ENCODE measurements at regions not wholly inside any gene's neighbourhood (a gene's known extent, or its start where the extent isn't known, plus 50 kb on each side); places are given as distances from the start of the nearest gene placed in this dataset.

GRCh38 chr3:69474186-69474585, 88.3 kb upstream of the FRMD4B start:
- 45% methylated on average over 1 of the region's 1 CpG for WGBS (ENCODE audit: insufficient coverage, insufficient replicate concordance, low lambda C conversion rate, missing lambda C conversion rate)
- POLR2A ChIA-PET: no interaction called here
- BruUV-seq (replicated peaks): no TSS peak
- CTCF ChIA-PET: no interaction called here
- H3K36me3 ChIP-seq (ENCODE audit: control insufficient read depth in 2 of 2, insufficient read depth in 2 of 2, low read length in 1 of 2): no peaks in the 10 kb centered on the region
- no peaks in the 10 kb centered on the region for H3K9me3 ChIP-seq (replicated peaks; ENCODE audit: control insufficient read depth, insufficient read depth, low read length)
- H2AFZ ChIP-seq (ENCODE audit: control insufficient read depth, low read depth, low read length): no peak overlapping the region
- no peak overlapping the region for H3K9ac ChIP-seq (ENCODE audit: control insufficient read depth, insufficient read depth, low read length)
- no peak for FAIRE-seq
- TF ChIP-seq ZNF687 (IDR thresholded peaks at IDR 0.05) (no peak), SPI1 (IDR thresholded peaks at IDR 0.05; ENCODE audit: borderline replicate concordance, insufficient read depth, low read depth, low read length) (peak; percentile 32; the same call in 1 of the 2 replicates)
- ATAC-seq: no peak
- RAD21 ChIA-PET (ENCODE audit: unreplicated experiment): no interaction called here
- H3K4me1 ChIP-seq (ENCODE audit: control insufficient read depth, insufficient read depth, low read length): no peaks in the 10 kb centered on the region
- no peak overlapping the region for H3K4me3 ChIP-seq
- no peak overlapping the region for H3K4me2 ChIP-seq (ENCODE audit: control insufficient read depth, insufficient read depth)
- DNase-seq (ENCODE audit: low read depth, low spot score): no peak
- H4K20me1 ChIP-seq (ENCODE audit: control insufficient read depth, insufficient read depth): no peaks in the 10 kb centered on the region
- intact Hi-C loops (cut with micrococcal nuclease; ENCODE audit: unreplicated experiment) (no loop called here), in situ Hi-C loops (cut with MboI) (no loop called here)
- SMC1A ChIA-PET (ENCODE audit: uncharacterized antibody, unreplicated experiment): no interaction called here
- no peak overlapping the region for H3K27ac ChIP-seq (ENCODE audit: control insufficient read depth, insufficient read depth)
- no peaks in the 10 kb centered on the region for H3K79me2 ChIP-seq (ENCODE audit: control insufficient read depth, insufficient read depth, low read length)
- H3K27me3 ChIP-seq (replicated peaks in 1 of 2; ENCODE audit: control insufficient read depth in 2 of 2, insufficient read depth in 2 of 2, low read length in 1 of 2): no peaks in the 10 kb centered on the region

DNA sequence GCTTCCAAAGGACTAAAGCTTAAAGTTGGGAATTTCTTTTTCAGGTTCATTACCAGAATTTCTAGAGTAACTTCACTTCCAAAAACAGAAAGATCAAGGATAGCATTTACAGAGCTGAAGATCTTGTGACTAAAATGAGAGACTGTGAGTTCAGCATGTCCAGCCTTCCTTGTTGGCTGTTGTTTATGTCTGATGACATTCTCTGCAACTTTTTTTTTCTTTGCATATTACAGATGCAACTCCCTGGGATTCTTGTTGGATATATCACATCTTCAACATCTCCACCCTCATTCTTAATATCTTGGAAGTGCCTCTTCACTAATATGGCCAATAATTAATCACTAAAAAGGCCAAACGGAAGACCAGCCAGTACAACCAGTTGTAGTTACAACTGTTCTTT, 86.2 kb upstream of the FRMD4B start:
- no peak overlapping the region for H3K4me3 ChIP-seq
- FAIRE-seq (no peak), DNase-seq (ENCODE audit: low read depth, low spot score) (no peak), ATAC-seq (no peak)
- intact Hi-C loops (cut with micrococcal nuclease; ENCODE audit: unreplicated experiment): no loop called here
- no peak overlapping the region for H3K9ac ChIP-seq (ENCODE audit: control insufficient read depth, insufficient read depth, low read length)
- H3K36me3 ChIP-seq (ENCODE audit: control insufficient read depth in 2 of 2, insufficient read depth in 2 of 2, low read length in 1 of 2): no peaks in the 10 kb centered on the region
- ChIA-PET RAD21 (ENCODE audit: unreplicated experiment) (interaction anchor here (0.7 kb wide), 1 partner anchor 375 kb away, joined by 4 read pairs; no protein-coding TSS in a partner anchor), POLR2A (no interaction called here), CTCF (interaction anchor here (0.6 to 0.7 kb wide), 2 partner anchors 11 to 314 kb away, joined by 3 read pairs; no protein-coding TSS in a partner anchor), SMC1A (ENCODE audit: uncharacterized antibody, unreplicated experiment) (no interaction called here)
- no peaks in the 10 kb centered on the region for H3K9me3 ChIP-seq (replicated peaks; ENCODE audit: control insufficient read depth, insufficient read depth, low read length)
- BruUV-seq (replicated peaks): no TSS peak
- H4K20me1 ChIP-seq (ENCODE audit: control insufficient read depth, insufficient read depth): no peaks in the 10 kb centered on the region
- TF ChIP-seq RFX5 (IDR thresholded peaks at IDR 0.05; ENCODE audit: low read depth, low read length) (no peak), MTA2 (IDR thresholded peaks at IDR 0.05; ENCODE audit: low read depth) (no peak)
- H2AFZ ChIP-seq (ENCODE audit: control insufficient read depth, low read depth, low read length): no peak overlapping the region
- H3K4me2 ChIP-seq (ENCODE audit: control insufficient read depth, insufficient read depth): no peak overlapping the region
- H3K79me2 ChIP-seq (ENCODE audit: control insufficient read depth, insufficient read depth, low read length): no peaks in the 10 kb centered on the region
- H3K27ac ChIP-seq (ENCODE audit: control insufficient read depth, insufficient read depth): no peak overlapping the region
- H3K27me3 ChIP-seq (replicated peaks in 1 of 2; ENCODE audit: control insufficient read depth in 2 of 2, insufficient read depth in 2 of 2, low read length in 1 of 2): no peaks in the 10 kb centered on the region
- no peaks in the 10 kb centered on the region for H3K4me1 ChIP-seq (ENCODE audit: control insufficient read depth, insufficient read depth, low read length)
- WGBS (ENCODE audit: insufficient coverage, insufficient replicate concordance, low lambda C conversion rate, missing lambda C conversion rate): 25% methylated on average over 1 of the region's 1 CpG
- in situ Hi-C loops (cut with MboI): no loop called here
